KMS-11 (cell line): ENCODE measurements at regions not wholly inside any gene's neighbourhood (a gene's known extent, or its start where the extent isn't known, plus 50 kb on each side); places are given as distances from the start of the nearest gene placed in this dataset.
"Not testable (repeated sequence)": the region's sequence is repeated elsewhere in the genome, so short reads cannot be mapped to it uniquely, and the experiment has no call there.

Experiments
- H2AFZ ChIP-seq: fragments of 200-600 bp; sonication (generic); 2 replicates; pipeline ENCODE4 v1.6.1; 2016; ENCODE audit warnings: antibody characterized with exemption, mixed run types, low read depth
- H3K27ac ChIP-seq: fragments of 200-600 bp; sonication (generic); 2 replicates; pipeline ENCODE4 v1.6.1; 2016; ENCODE audit warnings: mild to moderate bottlenecking, mixed run types
- H3K27me3 ChIP-seq: fragments of 200-600 bp; sonication (generic); 2 replicates; pipeline ENCODE4 v1.6.1; 2017; ENCODE audit warnings: mild to moderate bottlenecking, low read depth, mixed run types, moderate library complexity; ENCODE audit not compliant: insufficient read depth
- H3K36me3 ChIP-seq: fragments of 200-600 bp; sonication (generic); 2 replicates; pipeline ENCODE4 v1.6.1; 2017; ENCODE audit warnings: mild to moderate bottlenecking, mixed run types; ENCODE audit not compliant: insufficient read depth
- H3K4me1 ChIP-seq: fragments of 200-600 bp; sonication (generic); 2 replicates; pipeline ENCODE4 v1.6.1; 2016; ENCODE audit warnings: mild to moderate bottlenecking, low read depth, mixed run types; ENCODE audit not compliant: poor library complexity, severe bottlenecking
- H3K4me2 ChIP-seq: fragments of 200-600 bp; sonication (generic); 2 replicates; pipeline ENCODE4 v1.7.0; 2016; ENCODE audit warnings: mild to moderate bottlenecking, mixed run types
- H3K4me3 ChIP-seq: fragments of 200-600 bp; sonication (generic); IDR thresholded peaks from 2 replicates; pipeline ENCODE4 v1.6.1; 2017; ENCODE audit warnings: low read depth, low read length, mixed read lengths; ENCODE audit not compliant: insufficient read depth
- H3K79me2 ChIP-seq: fragments of 200-600 bp; sonication (generic); 2 replicates; pipeline ENCODE4 v1.6.1; 2016; ENCODE audit warnings: low read depth, mixed run types; ENCODE audit not compliant: insufficient read depth
- H3K9ac ChIP-seq: fragments of 200-600 bp; sonication (generic); 2 replicates; pipeline ENCODE4 v1.6.1; 2016; ENCODE audit warnings: mild to moderate bottlenecking, mixed run types
- H4K20me1 ChIP-seq: fragments of 200-600 bp; sonication (generic); 2 replicates; pipeline ENCODE4 v1.6.1; 2016; ENCODE audit warnings: mild to moderate bottlenecking, mixed run types; ENCODE audit not compliant: insufficient read depth
- CTCF ChIP-seq: fragments of 200-600 bp; sonication (generic); conservative IDR thresholded peaks from 2 replicates; pipeline ENCODE4 v1.6.1; 2017; ENCODE audit warnings: low read depth, mild to moderate bottlenecking, antibody characterized with exemption, low read length, moderate library complexity, mixed read lengths

GRCh38 chr5:176748967-176749935 is 61.1 kb upstream of the UNC5A start:
- H3K4me2 ChIP-seq: no peak overlapping the region
- no peak overlapping the region for H2AFZ ChIP-seq
- no peak overlapping the region for H3K27ac ChIP-seq
- H3K36me3 ChIP-seq: no peaks in the 10 kb centered on the region
- H4K20me1 ChIP-seq: no peaks in the 10 kb centered on the region
- no peaks in the 10 kb centered on the region for H3K27me3 ChIP-seq
- TF ChIP-seq CTCF: no peak
- H3K4me1 ChIP-seq: no peaks in the 10 kb centered on the region
- H3K9ac ChIP-seq: no peak overlapping the region
- no peaks in the 10 kb centered on the region for H3K79me2 ChIP-seq
- H3K4me3 ChIP-seq: no peak overlapping the region

GRCh38 chr5:176750144-176750543 is 60.2 kb upstream of the UNC5A start:
- Histone ChIP-seq H3K4me2 (no peak overlapping the region), H3K9ac (no peak overlapping the region), H3K36me3 (no peaks in the 10 kb centered on the region), H3K79me2 (no peaks in the 10 kb centered on the region), H3K27ac (no peak overlapping the region), H3K27me3 (no peaks in the 10 kb centered on the region), H3K4me1 (no peaks in the 10 kb centered on the region), H4K20me1 (no peaks in the 10 kb centered on the region), H2AFZ (no peak overlapping the region), H3K4me3 (no peak overlapping the region)
- no peak for TF ChIP-seq CTCF

GRCh38 chr5:176754376-176754973 is 55.9 kb upstream of the UNC5A start:
- H3K4me2 ChIP-seq: no peak overlapping the region
- no peak overlapping the region for H3K27ac ChIP-seq
- no peaks in the 10 kb centered on the region for H3K4me1 ChIP-seq
- H4K20me1 ChIP-seq: no peaks in the 10 kb centered on the region
- no peak overlapping the region for H3K4me3 ChIP-seq
- no peak overlapping the region for H2AFZ ChIP-seq
- TF ChIP-seq CTCF: no peak
- H3K27me3 ChIP-seq: no peaks in the 10 kb centered on the region
- no peaks in the 10 kb centered on the region for H3K79me2 ChIP-seq
- H3K36me3 ChIP-seq: no peaks in the 10 kb centered on the region
- no peak overlapping the region for H3K9ac ChIP-seq

- not testable (repeated sequence) for H3K4me2 ChIP-seq, H2AFZ ChIP-seq, H4K20me1 ChIP-seq, H3K27me3 ChIP-seq, H3K27ac ChIP-seq, H3K36me3 ChIP-seq, H3K4me3 ChIP-seq, H3K4me1 ChIP-seq, H3K79me2 ChIP-seq, H3K9ac ChIP-seq
Measured at GRCh38 chr5:176755593-176755992, 54.8 kb upstream of the UNC5A start.

- H3K4me2 ChIP-seq, H3K4me1 ChIP-seq, H3K36me3 ChIP-seq, H3K9ac ChIP-seq, H3K4me3 ChIP-seq, H4K20me1 ChIP-seq, H3K79me2 ChIP-seq, H2AFZ ChIP-seq, H3K27ac ChIP-seq, H3K27me3 ChIP-seq: not testable (repeated sequence)
Measured at GRCh38 chr5:176757569-176757968, 52.8 kb upstream of the UNC5A start.
